Suppressor macrophage treated with lipopolysaccharide for 1 hour (primary cell): ENCODE measurements at regions not wholly inside any gene's neighbourhood (a gene's known extent, or its start where the extent isn't known, plus 50 kb on each side); places are given as distances from the start of the nearest gene placed in this dataset.

ENCODE experiments used
- DNase-seq, 3 donors: peaks; one replicate each; pipeline ENCODE4 v3.0.0-alpha.2; 2020 to 2022

DNA sequence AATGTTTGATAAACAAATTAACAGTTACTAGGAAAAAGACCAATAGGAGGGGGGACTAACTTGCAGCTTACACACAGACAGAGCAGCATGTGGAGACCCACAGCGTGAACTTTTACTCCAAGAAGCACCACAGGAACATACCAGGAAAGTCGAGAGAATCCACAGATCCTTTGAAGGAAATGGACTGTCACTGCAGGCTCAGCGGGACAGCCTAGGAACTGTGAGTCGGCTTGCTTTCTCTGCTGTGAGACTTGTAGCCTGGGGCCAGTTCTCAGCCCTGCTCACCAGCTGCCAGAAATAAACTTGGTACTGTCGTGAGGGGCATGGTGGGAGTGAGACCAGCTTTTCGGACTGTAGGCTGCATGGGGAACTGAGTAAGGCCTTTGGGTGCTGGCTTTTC is 1211.5 kb downstream of the PCDH17 start:
- DNase-seq: no peak

DNA sequence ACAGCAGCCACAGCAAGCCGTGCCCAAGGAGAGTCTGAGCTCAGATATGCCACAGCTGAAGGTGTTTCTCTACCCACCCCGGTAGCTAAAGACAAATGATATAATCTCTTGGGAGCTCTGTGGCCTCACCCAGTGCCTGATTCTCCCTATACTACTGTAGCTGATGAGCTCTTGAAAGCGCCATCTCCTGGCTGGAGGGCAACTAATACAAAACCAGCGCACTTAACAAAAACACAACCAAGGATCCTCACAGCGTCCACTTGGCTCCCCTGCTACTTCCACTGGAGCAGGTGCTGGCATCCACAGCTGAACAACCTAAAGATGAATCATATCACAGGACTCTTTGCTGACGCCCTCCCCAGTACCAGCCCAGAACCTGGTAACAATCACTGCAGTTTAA is 1212.0 kb downstream of the PCDH17 start:
- DNase-seq: no peak

DNA sequence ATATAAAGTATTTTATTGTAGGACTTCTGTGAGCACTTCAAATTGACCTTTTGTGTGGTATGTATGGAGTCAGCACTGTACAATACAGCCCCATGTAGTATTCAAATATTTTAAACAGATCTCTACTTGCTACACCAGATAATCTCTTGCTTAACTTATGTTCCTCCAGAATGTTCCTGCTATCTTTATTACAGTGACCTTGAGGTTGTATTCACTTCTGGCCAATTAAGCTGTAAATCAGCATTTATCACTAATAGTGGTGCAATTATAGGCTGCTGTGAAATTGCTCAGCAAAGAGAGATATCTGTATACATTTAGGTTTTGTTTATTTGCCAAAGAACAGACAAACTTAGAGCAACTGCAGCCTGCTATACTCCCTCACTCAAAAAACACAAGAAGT is 1218.6 kb downstream of the PCDH17 start:
- no peak for DNase-seq

DNA sequence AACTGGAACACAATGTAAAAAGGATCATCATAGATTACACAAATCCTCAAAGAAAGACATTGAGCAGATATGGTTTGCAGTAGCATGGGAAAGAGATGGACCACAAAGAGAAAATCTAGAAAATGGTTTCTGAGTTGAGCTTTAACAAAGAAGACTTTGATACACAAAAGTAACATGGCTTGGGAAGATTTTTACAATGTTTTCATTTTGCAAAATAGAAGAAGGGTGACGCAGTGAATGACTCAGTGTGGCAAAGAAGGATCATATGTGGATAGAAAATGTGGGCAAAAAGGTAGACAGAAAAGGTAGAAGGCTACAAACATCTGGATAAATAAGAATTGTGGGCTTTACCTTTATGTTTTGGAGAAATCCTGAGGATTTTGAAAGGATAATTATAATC is 1220.5 kb downstream of the PCDH17 start:
- DNase-seq: no peak

DNA sequence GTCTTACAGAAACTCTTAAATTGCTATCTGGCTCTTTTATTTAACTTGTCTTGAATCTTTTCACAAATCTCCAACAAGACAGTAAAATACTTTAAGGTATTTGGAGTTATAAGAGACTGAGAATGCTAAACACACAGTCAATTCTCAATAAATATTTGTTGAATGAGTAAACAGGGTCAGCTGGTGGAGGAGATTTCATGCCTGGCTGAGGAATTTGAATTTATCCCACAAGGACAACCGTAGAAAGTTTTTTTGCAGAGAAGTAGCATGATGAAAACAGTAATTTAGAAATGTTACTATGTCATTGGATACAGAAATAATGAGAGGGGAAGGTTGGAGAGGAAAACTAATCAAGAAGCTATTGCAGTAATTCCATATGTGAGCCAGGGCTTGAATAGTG is 1223.7 kb downstream of the PCDH17 start:
- DNase-seq: no peak

DNA sequence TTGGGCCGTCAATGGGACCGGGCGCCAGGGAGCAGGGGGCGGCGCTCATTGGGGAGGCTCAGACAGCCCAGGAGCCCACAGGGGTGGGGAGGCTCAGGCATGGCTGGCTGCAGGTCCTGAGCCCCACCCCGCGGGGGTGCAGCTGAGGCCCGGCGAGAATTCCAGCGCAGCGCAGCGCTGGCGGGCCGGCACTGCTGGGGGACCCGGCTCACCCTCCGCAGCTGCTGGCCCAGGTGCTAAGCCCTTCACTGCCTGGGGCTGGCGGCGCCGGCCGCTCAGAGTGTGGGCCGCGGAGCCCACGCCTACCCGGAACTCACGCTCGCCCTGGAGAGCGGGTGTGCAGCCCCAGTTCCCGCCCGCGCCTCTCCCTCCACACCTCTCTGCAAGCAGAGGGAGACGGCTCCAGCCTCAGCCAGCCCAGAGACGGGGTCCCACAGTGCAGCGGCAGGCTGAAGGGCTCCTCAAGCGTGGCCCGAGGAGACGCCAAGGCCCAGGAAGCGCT is 1227.4 kb downstream of the PCDH17 start:
- no peak for DNase-seq

DNA sequence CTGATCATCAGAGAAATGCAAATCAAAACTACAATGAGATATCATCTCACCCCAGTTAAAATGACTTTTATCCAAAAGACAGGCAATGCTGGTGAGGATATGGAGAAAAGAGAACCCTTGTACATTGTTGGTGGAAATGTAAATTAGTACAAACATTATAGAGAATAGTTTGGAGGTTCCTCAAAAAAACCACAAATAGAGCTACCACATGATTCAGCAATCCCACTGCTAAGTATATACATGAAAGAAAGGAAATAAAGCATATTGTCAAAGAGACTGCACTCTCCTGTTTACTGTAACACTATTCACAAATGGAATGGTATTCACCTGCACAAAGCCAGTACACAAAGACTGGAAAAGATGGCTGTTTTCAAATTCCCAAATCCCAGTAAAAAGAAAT is 1233.7 kb downstream of the PCDH17 start:
- peak in 1 of 3 donors; percentile 10 for DNase-seq

DNA sequence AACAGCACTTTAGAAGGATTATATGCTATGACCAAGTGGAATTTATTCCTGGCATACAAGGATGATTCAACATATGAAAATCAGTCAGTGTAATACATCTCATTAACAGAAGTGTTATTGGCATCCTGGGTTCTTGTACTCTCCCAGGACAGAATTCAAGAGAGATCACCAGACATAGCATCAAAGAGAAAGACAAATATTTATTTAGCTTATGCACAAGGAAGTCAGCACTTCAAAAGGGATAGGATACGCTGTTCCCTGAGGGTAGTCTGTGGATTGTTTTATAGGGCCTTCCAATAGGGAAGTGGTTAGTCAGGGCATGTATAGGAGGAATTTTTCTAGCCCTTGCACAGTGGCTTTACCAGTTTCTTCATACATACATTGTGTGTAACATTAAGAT is 1238.0 kb downstream of the PCDH17 start:
- DNase-seq: no peak

DNA sequence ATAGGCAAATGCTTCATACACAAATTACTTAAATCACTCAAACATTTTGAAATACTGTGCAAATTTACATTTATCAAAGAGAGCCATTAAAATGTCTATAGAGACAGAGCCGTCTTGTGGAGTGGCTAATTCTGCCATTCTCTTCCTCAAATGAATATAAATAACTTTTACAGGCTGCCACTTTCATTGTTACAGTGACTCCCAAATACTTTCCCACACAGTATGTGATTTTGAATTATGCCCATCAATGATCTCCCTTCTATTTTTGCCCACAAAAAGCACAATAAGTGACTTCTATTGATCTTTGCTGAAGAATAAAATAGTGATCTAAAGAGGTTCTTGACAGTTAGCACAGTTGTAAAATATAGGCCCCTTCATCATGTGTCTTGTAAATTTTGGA is 1244.9 kb downstream of the PCDH17 start:
- DNase-seq: no peak

DNA sequence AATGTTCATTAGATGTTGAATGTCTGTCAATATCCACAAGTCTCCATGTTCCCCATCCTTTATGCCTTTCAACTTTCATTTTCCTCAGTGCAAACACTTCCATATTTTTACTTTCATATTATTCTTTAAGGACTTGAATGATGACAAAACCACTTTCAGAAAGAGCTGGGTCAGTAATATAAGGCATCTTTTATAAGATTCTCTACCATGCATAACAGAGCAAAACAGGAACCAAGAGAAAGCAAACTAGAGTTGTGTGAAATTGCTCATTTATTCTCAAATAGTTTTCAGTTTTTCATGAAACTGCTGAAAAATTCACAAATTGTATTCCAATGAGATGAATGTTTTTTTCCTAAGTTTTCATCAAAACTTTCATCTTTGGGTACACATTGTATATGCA is 1247.6 kb downstream of the PCDH17 start:
- DNase-seq: no peak

DNA sequence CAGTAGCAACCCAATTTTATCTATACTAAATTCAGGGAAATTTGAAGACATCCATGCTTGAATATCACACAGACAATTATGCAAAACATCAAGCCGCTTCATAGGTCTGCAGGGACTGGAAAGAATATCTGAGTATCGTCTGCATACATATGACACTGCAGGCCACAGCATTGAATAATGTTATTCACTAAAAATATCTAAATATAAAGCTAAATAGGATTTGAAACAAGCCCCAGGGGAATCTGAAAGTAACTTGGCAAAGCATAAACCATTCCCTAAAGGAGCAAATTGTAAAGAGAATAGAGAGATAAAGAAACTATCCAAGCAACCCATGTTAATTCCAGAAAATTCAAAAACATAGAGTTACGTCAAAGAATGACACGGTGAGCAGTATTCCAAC is 1251.0 kb downstream of the PCDH17 start:
- no peak for DNase-seq

DNA sequence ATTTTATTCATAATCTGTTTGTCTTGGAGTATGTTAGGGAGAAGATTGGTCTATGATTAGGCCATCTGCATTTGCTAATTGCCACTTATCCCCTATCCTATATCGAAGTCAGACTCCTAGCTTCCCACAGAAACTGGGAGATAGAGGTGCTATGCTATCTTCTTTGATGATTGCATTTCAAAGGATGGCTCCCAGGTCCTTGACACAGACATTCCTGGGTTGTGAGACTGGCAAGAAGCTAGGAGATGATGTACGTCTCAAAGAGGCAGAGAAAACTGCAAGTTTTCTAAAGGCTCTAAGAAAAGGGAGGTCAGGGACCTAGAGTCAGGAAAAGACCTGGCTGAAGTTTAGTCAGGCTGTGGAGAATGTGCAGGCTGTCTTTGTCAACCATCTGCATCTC is 1251.9 kb downstream of the PCDH17 start:
- no peak for DNase-seq

DNA sequence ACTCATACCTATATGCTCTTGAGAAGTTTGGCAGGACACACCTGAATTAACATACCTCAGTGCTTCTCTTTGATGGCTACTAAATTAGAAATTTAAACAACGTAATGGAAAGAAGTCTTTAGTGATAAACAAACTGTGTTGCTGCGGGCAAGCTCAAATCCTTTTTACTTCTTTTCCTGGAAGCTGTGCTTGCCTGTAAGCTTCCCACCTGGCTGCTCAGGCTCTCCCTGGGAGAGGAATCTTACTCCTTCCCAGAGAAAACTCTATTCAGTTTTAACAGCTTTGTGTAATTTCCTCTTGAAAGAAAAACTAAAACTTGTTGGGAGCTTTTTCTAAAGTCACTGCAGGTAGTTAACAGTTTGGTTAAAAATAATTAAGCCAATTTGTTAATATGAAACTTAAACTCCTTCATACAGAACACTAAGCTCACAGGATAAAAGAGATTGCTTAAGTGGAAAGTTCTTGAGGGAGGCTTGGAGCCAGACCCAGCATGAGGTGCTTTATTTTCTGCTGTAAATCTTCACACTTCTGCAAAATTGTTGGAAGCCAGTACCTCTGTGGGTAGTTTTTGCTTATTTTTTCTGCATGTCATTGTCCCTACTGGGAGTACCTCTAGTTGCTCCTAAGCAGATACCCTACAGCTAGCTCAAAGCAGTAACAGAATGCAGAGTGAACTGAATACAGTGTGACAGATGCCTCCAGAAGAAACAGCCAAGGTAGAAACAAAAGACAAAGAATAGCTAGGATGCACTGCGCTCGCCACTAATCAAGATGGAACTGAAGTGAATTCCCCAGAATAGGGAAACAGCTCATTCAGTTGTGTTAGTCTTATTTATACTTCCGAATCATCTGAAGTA is 1253.0 kb downstream of the PCDH17 start:
- no peak for DNase-seq

DNA sequence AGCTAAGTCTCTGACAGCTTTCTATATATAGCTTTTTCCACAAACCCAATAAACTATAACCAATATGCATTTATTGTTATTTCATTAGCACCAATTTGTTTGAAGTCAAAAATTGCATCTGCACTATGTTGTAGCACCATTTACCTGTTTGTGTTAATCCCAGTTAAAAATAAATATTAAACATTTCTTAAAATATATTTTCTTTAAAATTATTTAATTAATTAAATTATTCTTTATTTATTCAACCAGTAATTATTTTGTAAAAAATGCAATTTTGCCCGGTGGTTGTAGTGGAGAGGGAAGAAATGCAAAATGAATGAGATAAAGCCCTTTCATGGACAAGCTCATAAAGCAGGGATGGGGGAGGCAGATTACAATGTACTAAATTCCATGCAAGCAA is 1257.9 kb downstream of the PCDH17 start:
- DNase-seq: no peak

DNA sequence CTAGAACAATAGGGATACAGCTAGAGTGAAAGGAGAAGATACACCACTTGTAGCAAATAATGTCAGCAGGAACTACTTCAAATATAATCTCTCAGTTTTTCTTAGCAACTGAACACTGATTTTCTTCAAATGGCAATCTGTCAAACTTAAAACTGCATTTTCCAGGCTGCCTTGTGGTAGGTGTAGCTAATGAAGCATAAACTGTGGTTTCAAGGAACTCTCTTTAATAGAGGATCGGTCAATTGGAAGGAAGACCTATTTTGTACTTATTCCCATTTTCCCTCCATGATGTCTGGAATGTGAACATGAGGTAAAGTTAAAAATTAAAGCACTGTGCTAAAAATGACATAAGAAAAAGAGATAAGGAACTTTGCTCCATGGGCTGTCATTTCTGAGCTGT is 1261.9 kb downstream of the PCDH17 start:
- no peak for DNase-seq

DNA sequence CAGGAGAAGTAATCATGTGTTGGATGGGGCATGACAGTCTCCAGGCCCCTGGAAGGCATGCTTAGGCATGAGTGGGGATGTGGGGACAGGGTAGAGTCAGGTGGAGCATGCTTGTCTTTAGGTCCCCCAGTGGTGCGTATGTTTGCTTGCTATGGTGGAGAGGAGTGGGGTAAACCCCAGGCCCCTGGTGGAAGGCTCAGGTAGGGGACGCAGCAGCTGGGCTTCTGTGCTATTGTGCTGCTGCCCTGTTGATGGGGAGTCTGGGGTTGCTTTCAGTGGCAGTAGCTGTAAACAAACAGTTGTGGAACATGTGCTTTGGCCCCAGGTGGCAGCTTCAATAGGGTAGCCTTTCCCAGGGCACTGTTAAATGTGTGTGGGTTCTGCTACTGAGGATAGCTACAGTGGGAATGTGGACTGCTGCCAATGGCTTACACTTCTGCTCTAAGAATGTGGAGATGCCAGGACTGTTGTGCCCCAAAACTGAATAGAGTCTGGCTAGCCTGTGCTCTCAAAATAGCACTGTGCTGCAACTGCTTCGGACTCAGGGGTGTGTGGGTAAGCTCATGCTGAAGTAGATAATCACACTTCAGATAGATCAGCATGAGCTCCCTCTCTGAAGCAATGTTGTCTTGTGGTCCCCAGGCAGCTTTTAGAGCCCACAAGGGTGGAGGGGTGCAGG is 1257.3 kb downstream of the DIAPH3 start:
- no peak for DNase-seq

DNA sequence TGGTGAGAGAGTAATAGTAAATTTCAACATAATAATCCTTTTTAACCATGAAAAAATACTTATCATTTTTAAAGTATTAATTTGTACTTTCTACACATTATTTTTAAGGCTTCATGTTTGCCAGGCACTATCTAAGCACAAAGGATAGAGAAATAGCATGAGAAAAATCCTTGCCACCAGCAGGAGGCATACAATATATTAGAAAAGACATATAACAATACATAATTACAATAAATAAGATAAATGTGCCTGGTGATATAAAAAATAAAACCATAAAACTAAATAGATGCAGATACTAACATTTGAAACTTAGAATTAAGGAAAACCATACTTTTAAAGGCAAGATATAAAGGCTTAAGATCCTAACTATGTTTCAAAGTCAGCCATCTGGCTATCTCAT is 1256.4 kb downstream of the DIAPH3 start:
- no peak for DNase-seq

DNA sequence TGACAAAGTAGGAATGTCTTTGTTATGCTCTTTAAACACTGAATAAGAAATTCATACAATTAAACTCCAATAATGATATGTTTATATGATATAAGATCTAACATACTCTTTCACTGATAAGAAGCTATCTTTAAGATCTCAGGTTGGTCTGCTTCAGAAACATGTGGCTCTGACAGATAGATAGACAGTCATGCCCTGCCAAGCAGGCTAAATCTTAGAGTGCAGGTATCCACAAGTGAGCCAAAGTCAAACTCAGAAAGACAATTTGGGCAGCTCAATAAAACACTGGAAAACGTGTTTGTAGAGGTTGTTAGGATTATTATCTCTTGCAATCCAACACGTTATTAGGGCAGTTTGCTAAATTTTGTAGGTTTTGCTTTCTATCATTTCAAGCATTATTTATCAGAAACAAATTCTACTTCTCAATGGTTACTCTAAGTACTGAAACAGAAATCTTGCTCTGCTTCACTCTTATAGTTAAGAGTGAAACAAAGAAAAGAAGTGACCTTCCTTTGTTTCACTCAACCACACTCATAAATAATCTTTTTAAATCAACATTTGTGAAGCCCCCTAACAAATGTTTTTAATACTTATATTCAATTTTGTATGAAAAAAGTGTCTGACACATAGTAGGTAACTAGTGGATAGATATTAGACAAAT is 1255.6 kb downstream of the DIAPH3 start:
- DNase-seq: no peak

DNA sequence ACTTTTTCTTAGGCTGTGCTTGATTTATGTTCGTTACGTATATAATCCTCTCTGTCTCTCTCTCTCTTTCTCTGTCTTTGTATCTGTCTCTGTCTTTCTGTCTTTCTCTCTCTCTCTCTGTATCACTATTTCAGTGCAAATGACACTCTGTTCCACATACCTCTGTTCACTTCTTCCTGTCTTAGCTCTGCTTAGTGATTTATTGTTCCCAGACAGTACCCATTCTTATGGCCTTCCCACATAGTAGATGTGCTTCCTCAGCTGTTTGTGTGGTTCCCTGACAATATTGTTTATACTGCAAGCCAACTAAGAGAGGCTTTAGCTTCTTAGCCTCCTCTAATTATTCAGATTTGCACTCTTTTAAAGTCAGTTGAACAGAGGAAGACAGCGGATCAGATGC is 1244.2 kb downstream of the DIAPH3 start:
- DNase-seq: no peak

DNA sequence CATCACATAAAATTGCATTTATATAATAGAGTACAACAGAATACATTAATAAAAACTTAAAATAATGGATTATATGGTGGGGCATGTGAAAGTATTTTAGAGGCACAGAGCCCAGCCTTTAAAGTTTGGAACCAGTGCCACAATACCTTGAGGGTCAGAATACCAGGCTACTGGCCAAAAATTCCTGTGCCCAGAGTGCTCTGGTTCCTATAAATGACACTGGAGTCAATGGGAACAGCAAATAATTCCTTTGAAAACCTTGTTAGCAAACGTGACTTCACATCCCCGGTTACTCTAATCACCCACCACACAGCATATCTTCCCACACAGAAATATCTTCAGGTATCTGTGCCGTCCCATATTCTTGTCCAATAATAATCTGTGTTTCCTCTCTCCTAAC is 1242.6 kb downstream of the DIAPH3 start:
- no peak for DNase-seq

DNA sequence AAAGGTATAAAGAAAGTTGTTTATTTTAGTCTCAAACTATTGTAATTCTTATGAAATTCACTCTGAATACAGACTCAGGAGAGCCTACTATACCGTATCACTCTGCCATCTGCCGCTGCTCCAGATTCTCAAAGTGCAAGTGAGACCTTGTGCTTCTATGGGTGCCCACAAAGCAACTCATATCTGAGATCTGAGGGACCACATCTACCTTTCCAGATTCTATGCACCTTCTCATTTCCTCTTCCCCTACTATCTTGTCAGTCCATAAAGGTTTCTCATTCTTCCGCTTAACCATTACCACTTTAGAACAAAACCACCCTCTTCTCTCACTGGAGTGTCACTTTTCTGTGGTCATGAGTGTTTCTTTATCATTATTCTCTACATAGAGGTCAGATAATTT is 1236.9 kb downstream of the DIAPH3 start:
- no peak for DNase-seq

DNA sequence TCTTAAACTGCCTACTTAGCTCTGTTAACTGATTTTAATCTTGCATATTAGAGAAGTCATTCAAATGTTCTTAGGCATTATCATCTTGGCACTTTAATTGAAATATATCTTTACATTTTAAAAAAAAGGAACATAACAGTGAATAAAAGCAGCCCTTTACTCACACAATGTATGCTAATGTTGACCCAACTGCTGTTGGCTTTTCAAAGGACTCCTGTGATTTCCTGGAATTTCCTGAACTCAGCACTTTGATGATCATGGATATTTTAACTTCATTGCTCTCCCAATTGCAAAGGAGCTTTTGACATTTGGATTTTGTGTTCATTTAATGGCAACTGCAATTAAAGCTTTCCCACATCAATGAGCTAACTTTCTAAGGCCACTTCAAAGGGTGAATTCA is 1230.3 kb downstream of the DIAPH3 start:
- DNase-seq: no peak

DNA sequence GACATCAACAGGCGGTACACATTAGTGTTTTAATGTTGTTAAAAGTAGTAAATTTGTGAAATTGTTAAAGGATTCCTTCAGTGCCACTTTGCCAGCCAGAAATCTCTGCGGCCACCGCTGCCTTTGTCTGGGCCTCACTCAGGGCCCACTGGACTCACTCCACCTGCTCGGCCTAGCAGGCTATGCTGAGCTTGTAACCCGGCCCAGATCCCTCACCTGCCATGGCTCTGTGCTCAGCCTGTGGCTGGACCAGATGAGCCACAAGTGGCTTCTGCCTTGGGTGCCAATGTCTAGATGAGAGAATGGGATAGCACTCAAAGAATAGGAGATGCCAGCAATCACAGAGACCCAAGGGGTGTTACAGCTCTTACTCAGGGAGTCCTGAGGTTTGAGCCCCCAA is 1228.0 kb downstream of the DIAPH3 start:
- DNase-seq: no peak

DNA sequence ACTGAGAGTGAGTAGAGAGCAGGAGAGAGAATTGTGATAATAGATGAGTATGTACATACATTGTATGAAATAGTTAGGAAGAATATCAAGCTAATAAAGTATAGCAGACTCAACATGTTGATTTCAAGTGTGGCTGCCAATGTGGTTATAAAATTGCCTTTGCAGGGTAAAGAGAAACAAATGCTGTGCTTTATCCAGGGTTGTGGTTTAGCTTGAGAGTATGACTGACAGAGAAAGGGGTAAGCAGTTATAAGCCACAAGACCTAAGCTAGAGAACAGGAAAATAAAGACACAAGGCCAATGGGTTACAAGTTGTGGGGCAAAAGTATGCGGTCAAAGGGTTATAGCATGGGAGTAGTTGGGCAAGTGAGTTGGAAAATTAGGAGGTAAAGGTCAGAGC is 1217.5 kb downstream of the DIAPH3 start:
- no peak for DNase-seq
